Activated CD4-positive, alpha-beta T cell treated with anti-CD3 and anti-CD28 coated beads, Interleukin-2, amount 10 ng/mL, durations not matched to agents 24 days and 14 days (primary cell): ENCODE measurements at regions not wholly inside any gene's neighbourhood (a gene's known extent, or its start where the extent isn't known, plus 50 kb on each side); places are given as distances from the start of the nearest gene placed in this dataset.

Source experiments
- DNase-seq: peaks from one replicate; pipeline ENCODE4 v3.0.0; 2022
- H3K27ac Mint-ChIP-seq: one replicate; pipeline ENCODE4 v1.8.0; 2022; ENCODE audit warnings: mild to moderate bottlenecking, mixed read lengths
- H3K27me3 Mint-ChIP-seq: one replicate; pipeline ENCODE4 v1.8.0; 2022; ENCODE audit warnings: mixed read lengths
- H3K36me3 Mint-ChIP-seq: one replicate; pipeline ENCODE4 v1.8.0; 2022; ENCODE audit warnings: low read depth, mild to moderate bottlenecking, mixed read lengths
- H3K4me1 Mint-ChIP-seq: one replicate; pipeline ENCODE4 v1.8.0; 2021; ENCODE audit warnings: mixed read lengths
- H3K4me3 Mint-ChIP-seq: one replicate; pipeline ENCODE4 v1.8.0; 2022; ENCODE audit warnings: mild to moderate bottlenecking, moderate library complexity, mixed read lengths
- H3K9me3 Mint-ChIP-seq: one replicate; pipeline ENCODE4 v1.8.0; 2021; ENCODE audit warnings: mixed read lengths
- intact Hi-C: fragments of 100-400 bp; cut with micrococcal nuclease; formaldehyde crosslinking; loops from one replicate; pipeline ENCODE4 v1.15.1; 2023

DNA sequence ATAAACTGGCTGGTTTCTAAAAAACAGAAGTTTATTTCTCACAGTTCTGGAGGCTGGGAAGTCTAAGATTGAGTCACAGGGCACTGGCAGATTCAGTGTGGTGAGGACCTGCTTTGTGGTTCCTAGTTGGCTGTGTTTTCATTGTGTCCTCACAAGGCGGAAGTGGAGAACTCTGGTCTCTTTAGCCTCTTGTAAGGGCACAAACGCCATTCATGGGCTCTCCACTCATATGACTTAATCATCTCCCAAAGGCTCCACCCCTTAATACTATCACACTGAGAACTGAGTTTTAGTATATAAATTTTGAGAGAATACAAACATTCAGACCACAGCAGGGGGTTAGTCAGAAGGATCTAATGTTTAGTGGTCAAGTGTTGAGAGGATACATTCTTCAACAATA, 208.2 kb downstream of the SEC61B start:
- no peak for DNase-seq
- Mint-ChIP-seq H3K4me1 (peaks cover 15% of the 10 kb centered on the region), H3K27ac (no peak overlapping the region), H3K36me3 (no peaks in the 10 kb centered on the region), H3K9me3 (no peaks in the 10 kb centered on the region), H3K4me3 (no peak overlapping the region), H3K27me3 (peaks cover 14% of the 10 kb centered on the region)
- intact Hi-C loops: loop anchor here (10.0 kb wide), 1 partner anchor 246 kb away; no protein-coding TSS in a partner anchor

DNA sequence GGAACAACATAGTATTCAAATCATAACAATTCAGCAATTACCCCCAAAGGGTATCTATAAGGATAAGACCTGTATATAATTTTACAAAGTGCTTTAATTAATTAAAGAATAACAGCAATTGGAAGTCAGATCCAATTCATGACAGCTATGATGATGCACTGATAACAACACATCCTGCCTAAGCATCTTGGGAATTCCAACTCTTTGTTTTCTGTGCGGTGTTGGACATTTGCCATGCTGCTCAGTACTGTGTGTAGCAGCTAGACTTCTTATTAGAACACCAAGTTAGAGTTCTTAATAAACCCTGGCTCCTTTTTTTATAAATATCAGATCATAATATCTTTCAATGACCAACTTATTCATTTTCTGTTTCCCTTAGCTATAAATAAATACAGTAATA, 209.0 kb downstream of the SEC61B start:
- H3K4me3 Mint-ChIP-seq: no peak overlapping the region
- H3K9me3 Mint-ChIP-seq: no peaks in the 10 kb centered on the region
- H3K36me3 Mint-ChIP-seq: no peaks in the 10 kb centered on the region
- no peak for DNase-seq
- H3K27ac Mint-ChIP-seq: no peak overlapping the region
- peaks cover 11% of the 10 kb centered on the region for H3K27me3 Mint-ChIP-seq
- intact Hi-C loops: loop anchor here (10.0 kb wide), 1 partner anchor 246 kb away; no protein-coding TSS in a partner anchor
- H3K4me1 Mint-ChIP-seq: peaks cover 15% of the 10 kb centered on the region

DNA sequence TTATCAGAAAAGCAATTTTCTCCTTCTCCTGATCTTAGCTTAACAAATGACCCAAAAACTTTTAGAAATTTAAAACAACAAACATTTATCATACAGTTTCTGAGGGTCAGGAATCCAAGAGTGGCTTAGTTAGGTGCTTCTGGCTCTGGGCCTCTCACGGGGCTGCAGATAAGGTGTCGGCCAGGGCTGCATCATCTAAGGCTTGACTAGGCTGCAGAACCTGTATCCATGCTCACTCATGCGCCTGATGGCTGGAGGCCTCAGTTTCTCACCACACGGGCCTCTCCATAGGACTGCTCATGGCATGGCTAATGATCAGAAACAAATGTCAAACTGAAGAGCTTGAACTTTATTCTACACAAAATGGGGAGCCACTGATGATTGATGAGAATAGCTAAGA, 210.0 kb downstream of the SEC61B start:
- peaks cover 4% of the 10 kb centered on the region for H3K27me3 Mint-ChIP-seq
- H3K4me1 Mint-ChIP-seq: peaks cover 15% of the 10 kb centered on the region
- no peaks in the 10 kb centered on the region for H3K9me3 Mint-ChIP-seq
- H3K4me3 Mint-ChIP-seq: no peak overlapping the region
- no peaks in the 10 kb centered on the region for H3K36me3 Mint-ChIP-seq
- no peak overlapping the region for H3K27ac Mint-ChIP-seq
- no peak for DNase-seq
- intact Hi-C loops: loop anchor here (10.0 kb wide), 1 partner anchor 247 kb away; no protein-coding TSS in a partner anchor

DNA sequence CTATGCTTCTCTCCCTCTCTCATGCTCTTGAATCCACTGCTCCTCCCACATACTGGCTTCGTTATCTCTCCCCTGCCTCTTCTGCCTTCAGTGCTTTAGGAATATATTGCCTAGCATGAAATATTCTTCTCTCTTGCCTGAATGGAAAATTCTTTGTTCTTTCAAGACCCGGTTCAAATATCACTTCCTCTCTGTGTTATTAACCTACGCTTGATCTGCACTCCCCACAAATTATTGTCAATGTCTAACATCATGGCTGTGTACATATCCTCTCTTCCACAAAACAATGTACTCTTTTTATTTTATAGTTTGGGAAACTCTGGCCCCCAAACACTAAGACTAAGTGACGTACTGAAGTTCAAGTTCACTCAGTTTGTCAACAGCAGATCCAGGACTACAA, 211.0 kb downstream of the SEC61B start:
- Mint-ChIP-seq H3K27me3 (no peaks in the 10 kb centered on the region), H3K4me1 (peaks cover 18% of the 10 kb centered on the region), H3K9me3 (no peaks in the 10 kb centered on the region), H3K27ac (peak overlapping the region; percentile 69), H3K36me3 (no peaks in the 10 kb centered on the region), H3K4me3 (no peak overlapping the region)
- DNase-seq: no peak
- intact Hi-C loops: loop anchor here (1.0 to 10.0 kb wide), 2 partner anchors 39 to 248 kb away; no protein-coding TSS in a partner anchor

DNA sequence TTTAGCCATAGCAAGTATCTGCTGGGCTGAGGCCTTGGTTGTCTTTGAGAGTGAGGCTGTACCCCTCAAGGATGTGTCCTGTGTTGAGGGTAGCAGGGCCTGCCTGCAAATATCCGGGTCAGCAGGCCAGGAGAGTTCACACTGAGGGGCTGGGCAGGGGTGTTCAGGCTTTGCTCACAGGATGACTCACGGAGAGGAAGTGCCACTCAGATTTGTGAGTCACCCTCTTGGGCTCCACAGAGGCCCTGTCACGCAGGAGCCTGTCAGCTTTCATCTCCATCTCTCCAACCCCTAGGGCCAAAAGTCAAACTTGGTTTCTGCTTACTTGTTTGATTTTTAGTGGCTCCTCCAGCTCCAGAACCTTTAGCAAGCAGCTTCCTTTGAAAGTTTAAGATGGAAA, 211.5 kb downstream of the SEC61B start:
- no peaks in the 10 kb centered on the region for H3K27me3 Mint-ChIP-seq
- peaks cover 21% of the 10 kb centered on the region for H3K4me1 Mint-ChIP-seq
- H3K4me3 Mint-ChIP-seq: no peak overlapping the region
- H3K9me3 Mint-ChIP-seq: no peaks in the 10 kb centered on the region
- intact Hi-C loops: loop anchor here (1.0 to 10.0 kb wide), 2 partner anchors 39 to 249 kb away; no protein-coding TSS in a partner anchor
- peak overlapping the region; percentile 69 for H3K27ac Mint-ChIP-seq
- DNase-seq: peak; percentile 83
- H3K36me3 Mint-ChIP-seq: no peaks in the 10 kb centered on the region

DNA sequence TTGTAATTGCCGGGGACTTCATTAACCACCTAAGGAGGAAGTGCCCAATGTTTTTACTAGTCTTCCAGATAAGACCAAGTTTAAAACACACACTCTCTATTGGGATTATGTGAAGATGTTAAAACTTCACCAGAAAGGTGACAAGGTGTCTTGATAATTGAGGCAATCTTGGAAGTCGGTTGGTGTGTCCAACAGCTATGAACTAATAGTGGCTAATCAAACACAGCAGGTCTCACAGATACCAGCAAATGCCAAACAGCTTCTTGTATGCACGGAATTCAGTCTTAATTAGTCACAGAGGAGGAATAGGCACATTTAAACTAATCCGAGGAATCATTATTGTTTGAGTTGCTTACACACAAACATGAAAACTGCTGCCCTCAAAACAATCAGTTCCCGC, 214.5 kb downstream of the SEC61B start:
- Mint-ChIP-seq H3K4me1 (peaks cover 21% of the 10 kb centered on the region), H3K27me3 (no peaks in the 10 kb centered on the region), H3K36me3 (no peaks in the 10 kb centered on the region), H3K27ac (no peak overlapping the region), H3K4me3 (no peak overlapping the region), H3K9me3 (no peaks in the 10 kb centered on the region)
- no peak for DNase-seq
- intact Hi-C loops: loop anchor here (10.0 kb wide), 1 partner anchor 252 kb away; no protein-coding TSS in a partner anchor

DNA sequence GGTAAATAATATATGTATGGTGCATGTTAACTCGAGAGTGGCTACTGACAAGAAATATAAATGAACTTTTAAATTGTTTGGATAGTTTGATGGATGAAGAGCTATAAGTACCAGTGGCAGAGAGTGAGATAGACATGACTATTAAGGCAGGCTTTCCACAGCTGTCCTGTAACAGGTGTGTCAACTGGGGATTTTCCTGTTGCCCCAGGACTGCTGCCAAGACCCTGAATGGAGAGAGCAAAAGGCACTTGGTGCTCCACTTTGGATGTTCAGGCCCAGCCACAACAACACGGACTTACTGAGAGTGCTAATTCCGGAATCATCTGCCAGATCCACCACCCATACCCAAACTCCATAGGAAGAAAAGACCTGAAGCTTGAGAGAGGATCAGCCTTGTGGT, 215.1 kb downstream of the SEC61B start:
- intact Hi-C loops: loop anchor here (10.0 kb wide), 1 partner anchor 252 kb away; no protein-coding TSS in a partner anchor
- DNase-seq: no peak
- H3K9me3 Mint-ChIP-seq: no peaks in the 10 kb centered on the region
- no peak overlapping the region for H3K27ac Mint-ChIP-seq
- no peaks in the 10 kb centered on the region for H3K36me3 Mint-ChIP-seq
- peaks cover 3% of the 10 kb centered on the region for H3K27me3 Mint-ChIP-seq
- H3K4me3 Mint-ChIP-seq: no peak overlapping the region
- peaks cover 21% of the 10 kb centered on the region for H3K4me1 Mint-ChIP-seq

DNA sequence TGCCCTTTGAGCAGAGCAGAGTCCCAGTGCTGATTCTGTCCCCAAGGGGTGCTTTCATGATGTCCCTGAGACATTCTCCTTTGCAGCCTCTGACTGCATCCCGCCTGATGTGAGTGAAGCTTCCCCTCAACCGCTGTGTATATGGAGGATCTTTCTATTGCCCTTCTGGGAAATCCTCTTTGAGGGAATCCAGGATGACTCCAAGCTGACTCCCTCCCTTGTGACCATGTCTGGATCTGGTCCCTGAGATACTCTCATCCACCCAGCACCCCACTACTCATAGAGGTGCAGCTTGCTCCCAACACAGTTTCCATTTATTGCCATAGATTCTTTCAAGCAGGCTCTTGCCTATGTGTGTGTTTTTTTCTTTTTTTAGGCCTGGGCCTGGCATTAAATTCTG, 216.5 kb downstream of the SEC61B start:
- no peaks in the 10 kb centered on the region for H3K9me3 Mint-ChIP-seq
- intact Hi-C loops: loop anchor here (10.0 kb wide), 1 partner anchor 254 kb away; no protein-coding TSS in a partner anchor
- H3K27me3 Mint-ChIP-seq: peaks cover 7% of the 10 kb centered on the region
- H3K36me3 Mint-ChIP-seq: no peaks in the 10 kb centered on the region
- DNase-seq: no peak
- no peak overlapping the region for H3K4me3 Mint-ChIP-seq
- peaks cover 13% of the 10 kb centered on the region for H3K4me1 Mint-ChIP-seq
- H3K27ac Mint-ChIP-seq: no peak overlapping the region

DNA sequence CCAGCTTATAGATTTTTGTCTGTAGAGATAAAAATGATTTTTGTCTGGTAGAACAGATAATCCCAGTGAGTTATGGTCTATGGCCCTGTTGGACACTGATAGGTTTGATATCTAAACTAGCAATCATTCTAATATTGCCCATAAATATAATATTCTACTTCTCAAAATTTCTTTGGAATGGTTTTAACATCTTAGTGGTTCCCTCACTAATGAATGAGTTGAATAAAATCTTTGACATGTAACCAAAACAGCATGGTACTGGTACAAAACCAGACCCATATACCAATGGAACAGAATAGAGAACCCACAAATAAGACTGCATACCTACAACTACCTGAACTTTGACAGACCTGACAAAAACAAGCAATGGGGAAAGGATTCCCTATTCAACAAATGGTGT, 219.7 kb downstream of the SEC61B start:
- intact Hi-C loops: no loop called here
- Mint-ChIP-seq H3K27me3 (peaks cover 23% of the 10 kb centered on the region), H3K27ac (no peak overlapping the region), H3K4me1 (peaks cover 8% of the 10 kb centered on the region), H3K9me3 (no peaks in the 10 kb centered on the region), H3K4me3 (no peak overlapping the region), H3K36me3 (no peaks in the 10 kb centered on the region)
- no peak for DNase-seq

DNA sequence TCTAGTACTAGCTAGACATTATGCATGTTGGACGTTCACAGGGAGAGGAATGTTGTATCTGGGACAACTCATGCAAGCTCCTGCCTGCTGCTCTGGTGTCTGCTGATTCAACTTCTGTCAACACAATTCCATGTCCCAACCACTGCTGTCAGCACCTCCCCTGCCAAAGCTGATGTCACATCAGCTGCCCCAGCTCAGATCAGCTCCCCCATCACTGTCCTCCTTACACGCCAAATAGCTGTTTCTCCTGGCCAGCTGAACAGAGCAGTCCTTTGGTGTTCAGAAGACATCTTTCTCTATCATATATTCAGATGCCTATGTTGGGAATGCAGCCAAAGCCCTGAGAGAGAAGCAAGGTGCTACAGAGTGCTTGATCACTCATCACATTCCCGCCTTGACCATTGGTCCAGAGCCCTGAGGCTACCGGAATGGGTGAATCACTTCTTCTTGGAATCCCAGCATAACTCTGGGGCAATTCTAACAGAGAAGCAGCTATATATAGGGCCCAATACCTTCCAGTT, 223.3 kb downstream of the SEC61B start:
- Mint-ChIP-seq H3K9me3 (no peaks in the 10 kb centered on the region), H3K4me1 (peaks cover 2% of the 10 kb centered on the region), H3K4me3 (no peak overlapping the region), H3K27ac (no peak overlapping the region), H3K36me3 (no peaks in the 10 kb centered on the region), H3K27me3 (peaks cover 38% of the 10 kb centered on the region)
- DNase-seq: no peak
- intact Hi-C loops: no loop called here

DNA sequence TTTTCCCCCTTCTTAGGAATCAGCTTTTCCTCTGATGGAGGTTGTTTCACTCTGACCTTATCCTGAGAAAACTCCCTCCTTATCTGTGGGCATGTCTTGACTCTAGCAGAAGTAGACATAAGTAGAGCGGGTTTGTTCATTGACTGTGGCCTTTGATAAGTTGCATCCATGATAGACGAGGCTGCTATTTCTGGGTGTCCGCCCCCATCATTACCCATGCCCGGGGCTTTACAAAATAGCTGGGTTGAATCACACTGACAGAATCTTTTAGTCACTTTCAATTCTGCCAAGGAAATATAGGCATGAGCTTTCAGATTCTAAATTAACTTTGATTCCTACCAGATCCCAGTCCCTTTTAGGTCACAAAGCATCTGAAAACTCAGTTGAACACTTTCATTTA, 223.8 kb downstream of the SEC61B start:
- no peaks in the 10 kb centered on the region for H3K9me3 Mint-ChIP-seq
- intact Hi-C loops: no loop called here
- H3K27me3 Mint-ChIP-seq: peaks cover 38% of the 10 kb centered on the region
- DNase-seq: no peak
- no peak overlapping the region for H3K27ac Mint-ChIP-seq
- H3K4me1 Mint-ChIP-seq: peaks cover 2% of the 10 kb centered on the region
- H3K4me3 Mint-ChIP-seq: no peak overlapping the region
- H3K36me3 Mint-ChIP-seq: no peaks in the 10 kb centered on the region

DNA sequence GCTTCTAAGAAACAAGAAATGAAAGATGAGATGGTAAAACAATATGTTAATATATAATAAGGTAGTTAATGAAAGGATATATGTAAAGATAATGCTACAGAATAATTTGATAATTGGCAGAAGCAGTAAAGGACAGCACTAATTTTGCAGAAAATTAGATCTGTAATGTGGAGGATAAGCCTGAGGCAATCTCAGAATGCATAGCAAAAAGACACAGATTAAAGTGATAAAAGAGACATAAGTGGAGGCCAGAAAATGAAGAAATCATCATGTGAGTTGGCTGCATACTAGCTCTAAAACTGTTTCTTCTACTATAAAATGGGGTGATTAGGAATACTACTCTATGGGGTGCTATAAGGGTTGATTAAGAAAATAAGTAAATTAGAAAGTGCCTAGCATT, 225.9 kb downstream of the SEC61B start:
- no peak for DNase-seq
- Mint-ChIP-seq H3K27ac (no peak overlapping the region), H3K4me1 (peaks cover 2% of the 10 kb centered on the region), H3K4me3 (no peak overlapping the region), H3K9me3 (no peaks in the 10 kb centered on the region), H3K36me3 (no peaks in the 10 kb centered on the region), H3K27me3 (peaks cover 38% of the 10 kb centered on the region)
- intact Hi-C loops: no loop called here

DNA sequence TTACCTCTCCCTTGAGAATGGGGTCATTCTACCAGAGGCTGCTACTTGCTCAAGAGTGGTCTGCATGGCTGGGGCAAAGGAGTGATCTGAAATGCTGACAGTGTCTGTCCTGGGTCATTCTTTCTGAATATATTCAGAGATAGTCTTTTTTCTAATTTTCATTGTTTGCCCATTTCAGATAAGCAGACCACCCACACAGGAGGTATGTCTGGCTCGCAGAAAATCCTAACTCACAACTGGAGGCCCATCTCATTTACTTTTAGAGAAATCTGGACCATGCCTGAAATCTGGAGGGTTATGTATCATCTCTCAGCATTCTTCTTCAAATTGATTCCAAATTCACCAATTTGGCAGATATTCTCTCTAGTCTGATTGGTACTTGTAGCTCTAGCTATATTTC, 227.6 kb downstream of the SEC61B start:
- H3K4me3 Mint-ChIP-seq: no peak overlapping the region
- no peak overlapping the region for H3K27ac Mint-ChIP-seq
- intact Hi-C loops: no loop called here
- H3K4me1 Mint-ChIP-seq: peaks cover 2% of the 10 kb centered on the region
- H3K27me3 Mint-ChIP-seq: peaks cover 39% of the 10 kb centered on the region
- no peaks in the 10 kb centered on the region for H3K9me3 Mint-ChIP-seq
- DNase-seq: no peak
- no peaks in the 10 kb centered on the region for H3K36me3 Mint-ChIP-seq

DNA sequence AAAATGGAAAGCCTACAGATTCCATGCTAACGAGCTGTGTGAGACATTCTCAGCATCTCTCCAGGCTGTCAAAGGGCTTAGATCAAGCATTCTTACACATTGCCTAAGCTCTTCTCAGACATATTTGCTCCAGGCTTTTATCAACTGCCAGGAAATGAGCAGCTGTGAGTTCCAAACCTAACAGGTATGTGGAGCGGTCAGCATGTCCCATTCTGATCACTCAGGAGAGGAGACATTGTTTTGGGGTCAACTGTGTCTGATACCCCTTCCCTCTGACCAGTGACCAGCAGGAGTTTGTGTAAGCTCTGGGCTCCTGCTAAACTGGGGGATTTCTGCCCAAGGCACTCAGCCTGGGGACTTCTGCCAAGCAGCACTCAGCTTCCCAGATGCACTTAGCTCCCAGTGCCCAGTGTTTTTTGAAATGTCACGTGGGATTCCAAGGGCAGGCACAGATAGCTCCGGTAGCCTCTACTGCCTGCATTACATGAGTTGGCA, 229.1 kb downstream of the SEC61B start:
- H3K4me1 Mint-ChIP-seq: no peaks in the 10 kb centered on the region
- no peaks in the 10 kb centered on the region for H3K9me3 Mint-ChIP-seq
- no peak for DNase-seq
- intact Hi-C loops: no loop called here
- H3K27ac Mint-ChIP-seq: no peak overlapping the region
- H3K4me3 Mint-ChIP-seq: no peak overlapping the region
- H3K27me3 Mint-ChIP-seq: peaks cover 38% of the 10 kb centered on the region
- H3K36me3 Mint-ChIP-seq: no peaks in the 10 kb centered on the region

DNA sequence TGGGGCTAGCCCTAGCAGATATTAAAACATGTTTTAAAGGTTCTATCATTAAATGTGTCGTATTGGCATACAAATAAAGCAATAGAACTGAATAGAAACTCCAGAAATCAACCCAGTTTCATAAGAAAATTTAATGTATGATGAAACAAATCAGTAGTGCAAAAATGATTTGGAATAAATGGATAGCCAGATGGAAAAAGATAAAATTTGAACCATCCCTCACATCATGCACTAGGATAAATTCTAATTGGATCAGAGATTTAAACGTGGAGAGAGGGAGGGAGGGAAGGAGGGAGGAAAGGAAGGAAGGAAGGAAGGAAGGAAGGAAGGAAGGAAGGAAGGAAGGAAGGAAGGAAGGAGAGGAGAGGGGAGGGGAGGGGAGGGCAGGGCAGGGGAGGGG, 235.3 kb downstream of the SEC61B start:
- Mint-ChIP-seq H3K4me3 (no peak overlapping the region), H3K27ac (no peak overlapping the region), H3K27me3 (peaks cover 27% of the 10 kb centered on the region), H3K9me3 (no peaks in the 10 kb centered on the region), H3K4me1 (no peaks in the 10 kb centered on the region), H3K36me3 (no peaks in the 10 kb centered on the region)
- intact Hi-C loops: no loop called here
- no peak for DNase-seq
